GM12878 (cell line): ENCODE measurements at regions not wholly inside any gene's neighbourhood (a gene's known extent, or its start where the extent isn't known, plus 50 kb on each side); places are given as distances from the start of the nearest gene placed in this dataset.

Source experiments
- ATAC-seq: fragments of 200-7000 bp; cut with Tn5 transposase; 3 replicates; pipeline ENCODE4 v1.9.1; 2020; ENCODE audit warnings: mild to moderate bottlenecking, moderate library complexity
- BruUV-seq: library from RNA; stranded (reverse); fragments of 400-500 nt; replicated peaks from 2 replicates; lab custom pipeline; 2021; lab: Mats Ljungman, UMichigan
- CTCF ChIA-PET: fragments of 300-600 bp; sonication (Branson Sonifier 250); formaldehyde crosslinking; extraction: SDS; loops from one replicate; lab custom pipeline; 2021; ENCODE audit warnings: inconsistent platforms; lab: Yijun Ruan, JAX
- POLR2A ChIA-PET: fragments of 350-600 bp; formaldehyde crosslinking; extraction: SDS; loops from one replicate; lab custom pipeline; 2021; ENCODE audit warnings: inconsistent platforms; lab: Charles Lee
- RAD21 ChIA-PET: fragments of 300-600 bp; sonication (Branson Sonifier 250); formaldehyde crosslinking; loops from one replicate; lab custom pipeline; 2023; ENCODE audit warnings: antibody characterized with exemption; ENCODE audit not compliant: unreplicated experiment; lab: Charles Lee
- SMC1A ChIA-PET: fragments of 300-600 bp; sonication (Branson Sonifier 250); formaldehyde crosslinking; loops from one replicate; lab custom pipeline; 2023; ENCODE audit not compliant: unreplicated experiment, uncharacterized antibody; lab: Charles Lee
- DNase-seq: peaks from one replicate; pipeline ENCODE4 v3.0.0-alpha.2; 2011; ENCODE audit warnings: low read depth, low spot score
- FAIRE-seq: peaks from 3 replicates; lab custom pipeline; 2011; peaks lifted over from hg19 to GRCh38; lab: Jason Lieb, UNC
- H2AFZ ChIP-seq: 2 replicates; pipeline ENCODE4 v1.6.0; 2011; ENCODE audit warnings: low read depth, low read length, control low read depth; ENCODE audit not compliant: control insufficient read depth
- H3K27ac ChIP-seq: 2 replicates; pipeline ENCODE4 v1.5.1; 2011; ENCODE audit warnings: control low read depth; ENCODE audit not compliant: control insufficient read depth, insufficient read depth
- H3K27me3 ChIP-seq, 2 experiments: replicated peaks in 1 of 2; 2 replicates each; pipeline versions ENCODE4 v1.6.0 to v1.6.1; 2011; ENCODE audit warnings: low read length in 1 of 2; ENCODE audit not compliant: control insufficient read depth in 2 of 2, insufficient read depth in 2 of 2
- H3K36me3 ChIP-seq, 2 experiments: 2 replicates each; pipeline ENCODE4 v1.5.1; 2011; ENCODE audit warnings: low read length in 1 of 2; ENCODE audit not compliant: control insufficient read depth in 2 of 2, insufficient read depth in 2 of 2
- H3K4me1 ChIP-seq: 2 replicates; pipeline ENCODE4 v1.6.1; 2011; ENCODE audit warnings: mild to moderate bottlenecking, low read length, moderate library complexity, mixed read lengths; ENCODE audit not compliant: control insufficient read depth, insufficient read depth
- H3K4me2 ChIP-seq: 2 replicates; pipeline ENCODE4 v1.6.0; 2011; ENCODE audit warnings: control low read depth; ENCODE audit not compliant: control insufficient read depth, insufficient read depth
- H3K4me3 ChIP-seq: fragments of 200-600 bp; sonication (generic); 2 replicates; pipeline ENCODE4 v1.5.1; 2016
- H3K79me2 ChIP-seq: 2 replicates; pipeline ENCODE4 v1.6.0; 2011; ENCODE audit warnings: low read length; ENCODE audit not compliant: control insufficient read depth, insufficient read depth
- H3K9ac ChIP-seq: 2 replicates; pipeline ENCODE4 v1.8.0; 2011; ENCODE audit warnings: low read length, control low read depth, mixed read lengths; ENCODE audit not compliant: control insufficient read depth, insufficient read depth
- H3K9me3 ChIP-seq: replicated peaks from 3 replicates; pipeline ENCODE4 v1.5.1; 2011; ENCODE audit warnings: mild to moderate bottlenecking, low read length; ENCODE audit not compliant: control insufficient read depth, insufficient read depth
- H4K20me1 ChIP-seq: 2 replicates; pipeline ENCODE4 v1.6.0; 2011; ENCODE audit not compliant: control insufficient read depth, insufficient read depth
- ASH2L ChIP-seq: fragments of 300-600, 200-600 bp; sonication (generic); IDR thresholded peaks from 2 replicates; pipeline ENCODE4 v1.6.1; 2017; ENCODE audit warnings: low read depth, mild to moderate bottlenecking, borderline replicate concordance
- CHD2 ChIP-seq: IDR thresholded peaks from 2 replicates; pipeline ENCODE4 v1.6.1; 2011; ENCODE audit warnings: low read depth, low read length, improper control_type of control experiment, borderline replicate concordance
- CREM ChIP-seq: IDR thresholded peaks from 2 replicates; pipeline ENCODE4 v1.6.1; 2014; ENCODE audit warnings: antibody characterized with exemption, low read depth
- ESRRA ChIP-seq: IDR thresholded peaks from 2 replicates; pipeline ENCODE4 v1.6.1; 2012; ENCODE audit warnings: mild to moderate bottlenecking, low read length, improper control_type of control experiment
- EZH2 ChIP-seq: IDR thresholded peaks from 2 replicates; pipeline ENCODE4 v1.6.1; 2012; ENCODE audit warnings: low read depth, mild to moderate bottlenecking, control low read depth, inconsistent platforms, low read length, borderline replicate concordance; ENCODE audit not compliant: control insufficient read depth
- HDAC2 ChIP-seq: fragments of 200-600 bp; sonication (generic); IDR thresholded peaks from 2 replicates; pipeline ENCODE4 v1.6.1; 2017
- NR2F1 ChIP-seq: fragments of 450-650 bp; conservative IDR thresholded peaks from 2 replicates; pipeline ENCODE4 v1.6.1; 2017; ENCODE audit warnings: mild to moderate bottlenecking
- POLR2A ChIP-seq: IDR thresholded peaks from 2 replicates; pipeline ENCODE4 v1.6.1; 2011; ENCODE audit warnings: low read depth, mild to moderate bottlenecking, low read length
- POLR2AphosphoS5 ChIP-seq: IDR thresholded peaks from 2 replicates; pipeline ENCODE4 v1.6.1; 2011; ENCODE audit warnings: mild to moderate bottlenecking, low read length, inconsistent platforms
- RELA ChIP-seq: fragments of 450-650 bp; IDR thresholded peaks from 2 replicates; pipeline ENCODE4 v1.8.0; 2014; ENCODE audit warnings: borderline replicate concordance; ENCODE audit not compliant: partially characterized antibody
- SUZ12 ChIP-seq: fragments of 200-600 bp; sonication (generic); IDR thresholded peaks from one replicate; pipeline ENCODE4 v1.6.1; 2018; ENCODE audit warnings: antibody characterized with exemption, mild to moderate bottlenecking; ENCODE audit not compliant: unreplicated experiment
- YBX1 ChIP-seq: fragments of 450-650 bp; IDR thresholded peaks from 2 replicates; pipeline ENCODE4 v1.6.1; 2016; ENCODE audit warnings: antibody characterized with exemption
- ZNF687 ChIP-seq: fragments of 450-650 bp; IDR thresholded peaks from 2 replicates; pipeline ENCODE4 v1.6.1; 2017; ENCODE audit warnings: mild to moderate bottlenecking, moderate library complexity
- WGBS: methylation state at CpG from one replicate; pipeline ENCODE4 v1.1.6; 2016; ENCODE audit warnings: low lambda C conversion rate; ENCODE audit not compliant: insufficient replicate concordance, insufficient coverage; ENCODE audit errors: missing lambda C conversion rate; 5-methylcytosine and 5-hydroxymethylcytosine counted together
- in situ Hi-C: fragments of 300-500 bp; cut with MboI; formaldehyde crosslinking; loops from 9 replicates; pipeline ENCODE4 v1.14.3; 2018; ENCODE audit warnings: mixed read lengths
- intact Hi-C: fragments of 100-400 bp; cut with micrococcal nuclease; formaldehyde crosslinking; loops from one replicate; pipeline ENCODE4 v1.14.2; 2022; ENCODE audit not compliant: unreplicated experiment

GRCh38 chr5:51684794-51685355 lies 301.6 kb downstream of the ISL1 start:
- no peaks in the 10 kb centered on the region for H3K9me3 ChIP-seq
- no peaks in the 10 kb centered on the region for H3K79me2 ChIP-seq
- no peak for FAIRE-seq
- no peaks in the 10 kb centered on the region for H3K4me1 ChIP-seq
- intact Hi-C loops = no loop called here
- H3K4me2 ChIP-seq = no peak overlapping the region
- no peak overlapping the region for H2AFZ ChIP-seq
- H3K9ac ChIP-seq = no peak overlapping the region
- DNase-seq = no peak
- CTCF ChIA-PET = no interaction called here
- H3K36me3 ChIP-seq = no peaks in the 10 kb centered on the region
- H3K27ac ChIP-seq = no peak overlapping the region
- RAD21 ChIA-PET = no interaction called here
- POLR2A ChIA-PET = no interaction called here
- SMC1A ChIA-PET = no interaction called here
- H4K20me1 ChIP-seq = no peaks in the 10 kb centered on the region
- ATAC-seq = no peak
- no peak overlapping the region for H3K4me3 ChIP-seq
- 71% methylated on average over 2 of the region's 2 CpGs for WGBS
- no peaks in the 10 kb centered on the region for H3K27me3 ChIP-seq
- in situ Hi-C loops = no loop called here
- no TSS peak for BruUV-seq
- TF ChIP-seq POLR2A = no peak
- no peak for TF ChIP-seq ESRRA
- no peak for TF ChIP-seq HDAC2
- TF ChIP-seq CHD2 = no peak
- TF ChIP-seq POLR2AphosphoS5 = no peak
- TF ChIP-seq CREM = no peak
- no peak for TF ChIP-seq EZH2
- TF ChIP-seq YBX1 = no peak

- 0 out of 3 replicates have a peak, but pooled peaks have one; percentile 21 for ATAC-seq
- no peaks in the 10 kb centered on the region for H3K9me3 ChIP-seq
- no peaks in the 10 kb centered on the region for H3K79me2 ChIP-seq
- in situ Hi-C loops = no loop called here
- no TSS peak for BruUV-seq
- POLR2A ChIA-PET = no interaction called here
- H3K27me3 ChIP-seq = no peaks in the 10 kb centered on the region
- 47% methylated on average over 3 of the region's 3 CpGs for WGBS
- CTCF ChIA-PET = no interaction called here
- FAIRE-seq = no peak
- H3K4me3 ChIP-seq = no peak overlapping the region
- H3K27ac ChIP-seq = no peak overlapping the region
- intact Hi-C loops = no loop called here
- RAD21 ChIA-PET = no interaction called here
- no peaks in the 10 kb centered on the region for H4K20me1 ChIP-seq
- no peak overlapping the region for H2AFZ ChIP-seq
- no peak overlapping the region for H3K9ac ChIP-seq
- no peak overlapping the region for H3K4me2 ChIP-seq
- TF ChIP-seq NR2F1 = 0 out of 2 replicates have a peak, but pooled peaks have one; percentile 36
- TF ChIP-seq ZNF687 = no peak
- no peak for TF ChIP-seq ASH2L
- TF ChIP-seq RELA = no peak
- no peak for TF ChIP-seq SUZ12
- SMC1A ChIA-PET = no interaction called here
- H3K36me3 ChIP-seq = no peaks in the 10 kb centered on the region
- H3K4me1 ChIP-seq = no peaks in the 10 kb centered on the region
- DNase-seq = no peak
Measured at GRCh38 chr5:51685419-51685818, 302.2 kb downstream of the ISL1 start.
